ENCODE measurements at regions not wholly inside any gene's neighbourhood (a gene's known extent, or its start where the extent isn't known, plus 50 kb on each side); places are given as distances from the start of the nearest gene placed in this dataset.
"Not testable (repeated sequence)": the region's sequence is repeated elsewhere in the genome, so short reads cannot be mapped to it uniquely, and the experiment has no call there.

GRCh38 chr13:99086267-99087097 is 108.6 kb upstream of the DOCK9 start:
- H3K4me3 ChIP-seq (ENCODE audit: low read length) = peak overlapping the region; percentile 73
- TF ChIP-seq, protein P1, sequence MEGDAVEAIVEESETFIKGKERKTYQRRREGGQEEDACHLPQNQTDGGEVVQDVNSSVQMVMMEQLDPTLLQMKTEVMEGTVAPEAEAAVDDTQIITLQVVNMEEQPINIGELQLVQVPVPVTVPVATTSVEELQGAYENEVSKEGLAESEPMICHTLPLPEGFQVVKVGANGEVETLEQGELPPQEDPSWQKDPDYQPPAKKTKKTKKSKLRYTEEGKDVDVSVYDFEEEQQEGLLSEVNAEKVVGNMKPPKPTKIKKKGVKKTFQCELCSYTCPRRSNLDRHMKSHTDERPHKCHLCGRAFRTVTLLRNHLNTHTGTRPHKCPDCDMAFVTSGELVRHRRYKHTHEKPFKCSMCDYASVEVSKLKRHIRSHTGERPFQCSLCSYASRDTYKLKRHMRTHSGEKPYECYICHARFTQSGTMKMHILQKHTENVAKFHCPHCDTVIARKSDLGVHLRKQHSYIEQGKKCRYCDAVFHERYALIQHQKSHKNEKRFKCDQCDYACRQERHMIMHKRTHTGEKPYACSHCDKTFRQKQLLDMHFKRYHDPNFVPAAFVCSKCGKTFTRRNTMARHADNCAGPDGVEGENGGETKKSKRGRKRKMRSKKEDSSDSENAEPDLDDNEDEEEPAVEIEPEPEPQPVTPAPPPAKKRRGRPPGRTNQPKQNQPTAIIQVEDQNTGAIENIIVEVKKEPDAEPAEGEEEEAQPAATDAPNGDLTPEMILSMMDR (conservative IDR thresholded peaks at IDR 0.05; ENCODE audit: low read length) = no peak
- DNase-seq (ENCODE audit: low read depth) = peak; percentile 41

- peak; percentile 77 for DNase-seq (ENCODE audit: low read depth)
- TF ChIP-seq, protein P1 (conservative IDR thresholded peaks at IDR 0.05; ENCODE audit: low read length) = peak; percentile 18; the same call in 1 of the 2 replicates
Measured at GRCh38 chr13:99087098-99087953, 109.5 kb upstream of the DOCK9 start.

GRCh38 chr13:99087954-99088491 is 110.2 kb upstream of the DOCK9 start:
- H3K4me3 ChIP-seq (ENCODE audit: low read length) = peak overlapping the region; percentile 73
- DNase-seq (ENCODE audit: low read depth) = no peak
- TF ChIP-seq, protein P1 (conservative IDR thresholded peaks at IDR 0.05; ENCODE audit: low read length) = no peak

More at GRCh38 chr13:99087098-99087953, 109.5 kb upstream of the DOCK9 start:
- peak overlapping the region; percentile 73 for H3K4me3 ChIP-seq (ENCODE audit: low read length)

GRCh38 chr13:99093997-99094396 is 106.7 kb upstream of the UBAC2 start:
- TF ChIP-seq, protein P1 (conservative IDR thresholded peaks at IDR 0.05; ENCODE audit: low read length) = no peak
- DNase-seq (ENCODE audit: low read depth) = no peak
- no peak overlapping the region for H3K4me3 ChIP-seq (ENCODE audit: low read length)

- H3K4me3 ChIP-seq (ENCODE audit: low read length); DNase-seq (ENCODE audit: low read depth): not testable (repeated sequence)
Measured at GRCh38 chr13:99101831-99102230, 98.8 kb upstream of the UBAC2 start.

DNA sequence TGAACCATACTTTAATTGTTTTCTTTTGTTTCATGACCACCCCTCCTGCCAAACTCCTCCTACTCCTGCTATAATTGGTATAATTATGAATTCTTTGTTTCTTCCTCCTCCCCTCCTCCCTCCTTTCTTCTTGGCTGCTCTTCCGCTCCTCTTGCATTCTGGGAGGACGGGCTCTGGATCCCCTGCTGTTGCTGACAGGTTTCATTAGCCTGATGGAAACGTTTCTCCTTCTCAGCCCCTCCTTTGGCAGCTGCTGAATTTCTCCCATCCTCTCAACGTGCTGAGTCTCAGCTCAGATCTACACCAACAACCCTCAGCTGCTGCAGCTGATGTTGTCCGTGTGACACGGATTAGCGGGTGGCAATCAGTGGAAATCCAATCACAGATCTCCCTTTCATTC is 97.1 kb upstream of the UBAC2 start:
- no peak overlapping the region for H3K4me3 ChIP-seq (ENCODE audit: low read length)
- TF ChIP-seq, protein P1 (conservative IDR thresholded peaks at IDR 0.05; ENCODE audit: low read length) = no peak
- DNase-seq (ENCODE audit: low read depth) = no peak

DNA sequence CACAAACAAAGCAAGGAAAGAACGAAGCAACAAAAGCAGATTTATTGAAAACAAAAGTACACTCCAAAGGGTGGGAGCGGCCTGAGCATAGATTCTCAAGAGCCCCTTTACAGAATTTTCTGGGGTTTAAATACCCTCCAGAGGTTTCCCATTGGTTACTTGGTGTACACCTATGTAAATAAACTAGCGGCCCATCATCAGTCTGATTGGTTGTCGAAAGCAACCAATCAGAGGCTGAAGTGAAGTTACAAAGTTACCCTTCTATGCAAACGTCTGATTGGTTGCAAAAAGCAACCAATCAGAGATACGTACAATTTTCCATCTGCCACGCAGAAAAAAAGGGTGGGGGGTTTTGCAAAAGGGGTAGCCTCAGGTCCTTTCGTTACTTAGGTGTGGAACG is 96.3 kb upstream of the UBAC2 start:
- no peak for DNase-seq (ENCODE audit: low read depth)
- TF ChIP-seq, protein P1 (conservative IDR thresholded peaks at IDR 0.05; ENCODE audit: low read length) = no peak

More for the DNA sequence above, 96.3 kb upstream of the UBAC2 start:
- no peak overlapping the region for H3K4me3 ChIP-seq (ENCODE audit: low read length)

Measured in AG10803 (cell line).